Neural progenitor cell (in vitro differentiated cells): ENCODE measurements at regions not wholly inside any gene's neighbourhood (a gene's known extent, or its start where the extent isn't known, plus 50 kb on each side); places are given as distances from the start of the nearest gene placed in this dataset.

Experiments
- CTCF ChIP-seq: fragments of 200-600 bp; sonication (generic); IDR thresholded peaks from 2 replicates; pipeline ENCODE4 v1.5.1; 2017; ENCODE audit warnings: antibody characterized with exemption, mild to moderate bottlenecking
- EZH2 ChIP-seq: fragments of 200-600 bp; sonication (generic); IDR thresholded peaks from 2 replicates; pipeline ENCODE4 v1.6.1; 2017; ENCODE audit warnings: antibody characterized with exemption, mild to moderate bottlenecking, moderate library complexity
- EZH2phosphoT487 ChIP-seq: fragments of 200-600 bp; sonication (generic); IDR thresholded peaks from 2 replicates; pipeline ENCODE4 v1.6.1; 2017; ENCODE audit warnings: antibody characterized with exemption

- TF ChIP-seq EZH2phosphoT487 (no peak), CTCF (no peak), EZH2 (no peak)
Measured at GRCh38 chr1:181181792-181182585, 93.5 kb downstream of the IER5 start.
